ENCODE measurements at regions not wholly inside any gene's neighbourhood (a gene's known extent, or its start where the extent isn't known, plus 50 kb on each side); places are given as distances from the start of the nearest gene placed in this dataset.

GRCh38 chr13:34435338-34435737, 506.7 kb upstream of the NBEA start:
- WGBS (ENCODE audit: extremely low coverage, insufficient coverage, insufficient read length), result no CpG with 5 or more reads among the region's 3 CpGs
- H3K4me2 ChIP-seq (ENCODE audit: low read length), result no peak overlapping the region

GRCh38 chr13:34437873-34438272, 504.2 kb upstream of the NBEA start:
- H3K79me2 ChIP-seq (ENCODE audit: control insufficient read depth, insufficient read depth, low read length, poor library complexity), result no peaks in the 10 kb centered on the region
- H2BK120ac ChIP-seq (ENCODE audit: insufficient read depth, low read length, poor library complexity), result no peak overlapping the region
- no peak overlapping the region for H2AK5ac ChIP-seq (ENCODE audit: low read length)
- H3K9ac ChIP-seq (ENCODE audit: low read length), result no peak overlapping the region
- no peak overlapping the region for H2AFZ ChIP-seq (ENCODE audit: insufficient read depth, low read length, poor library complexity)
- no peak overlapping the region for H3K14ac ChIP-seq (ENCODE audit: low read length)
- H2BK12ac ChIP-seq (ENCODE audit: low read length), result no peak overlapping the region
- no peak overlapping the region for H3K4me3 ChIP-seq (ENCODE audit: low read depth, low read length)
- H3K4me2 ChIP-seq (ENCODE audit: low read length), result no peak overlapping the region
- H3K36me3 ChIP-seq (ENCODE audit: control insufficient read depth in 1 of 2, insufficient read depth in 2 of 2, low read length in 2 of 2), result no peaks in the 10 kb centered on the region
- H4K8ac ChIP-seq (ENCODE audit: low read depth, low read length), result no peak overlapping the region
- no peak overlapping the region for H4K91ac ChIP-seq (ENCODE audit: low read depth, low read length)
- no peak overlapping the region for H3K4ac ChIP-seq (ENCODE audit: low read depth, low read length)
- DNase-seq, result no peak
- H3K27ac ChIP-seq (ENCODE audit: low read depth, low read length), result no peak overlapping the region
- no peak overlapping the region for H2BK5ac ChIP-seq (ENCODE audit: low read depth, low read length, poor library complexity)
- H4K12ac ChIP-seq (ENCODE audit: low read depth, low read length), result no peak overlapping the region
- H3K9me3 ChIP-seq (ENCODE audit: insufficient read depth, low read depth, low read length), result no peaks in the 10 kb centered on the region
- no peak overlapping the region for H3K23ac ChIP-seq (ENCODE audit: low read length)
- no peaks in the 10 kb centered on the region for H3K4me1 ChIP-seq (ENCODE audit: control insufficient read depth in 1 of 2, insufficient read depth in 2 of 2, low read length in 2 of 2)
- no peak overlapping the region for H3K18ac ChIP-seq (ENCODE audit: low read length)
- H3K27me3 ChIP-seq (ENCODE audit: insufficient read depth, low read length), result no peaks in the 10 kb centered on the region
- H3K79me1 ChIP-seq (ENCODE audit: low read length), result no peaks in the 10 kb centered on the region

More at GRCh38 chr13:34435338-34435737, 506.7 kb upstream of the NBEA start:
- Histone ChIP-seq H3K4ac (ENCODE audit: low read depth, low read length) (no peak overlapping the region), H2BK12ac (ENCODE audit: low read length) (no peak overlapping the region), H3K36me3 (ENCODE audit: control insufficient read depth in 1 of 2, insufficient read depth in 2 of 2, low read length in 2 of 2) (no peaks in the 10 kb centered on the region), H2BK5ac (ENCODE audit: low read depth, low read length, poor library complexity) (no peak overlapping the region), H3K27me3 (ENCODE audit: insufficient read depth, low read length) (no peaks in the 10 kb centered on the region), H3K23ac (ENCODE audit: low read length) (no peak overlapping the region), H2AK5ac (ENCODE audit: low read length) (no peak overlapping the region), H3K4me1 (ENCODE audit: control insufficient read depth in 1 of 2, insufficient read depth in 2 of 2, low read length in 2 of 2) (no peaks in the 10 kb centered on the region), H4K12ac (ENCODE audit: low read depth, low read length) (no peak overlapping the region), H3K79me2 (ENCODE audit: control insufficient read depth, insufficient read depth, low read length, poor library complexity) (no peaks in the 10 kb centered on the region), H3K9me3 (ENCODE audit: insufficient read depth, low read depth, low read length) (no peaks in the 10 kb centered on the region), H2AFZ (ENCODE audit: insufficient read depth, low read length, poor library complexity) (no peak overlapping the region), H3K4me3 (ENCODE audit: low read depth, low read length) (no peak overlapping the region), H3K9ac (ENCODE audit: low read length) (no peak overlapping the region), H3K27ac (ENCODE audit: low read depth, low read length) (no peak overlapping the region), H4K8ac (ENCODE audit: low read depth, low read length) (no peak overlapping the region), H3K18ac (ENCODE audit: low read length) (no peak overlapping the region), H2BK120ac (ENCODE audit: insufficient read depth, low read length, poor library complexity) (no peak overlapping the region), H4K91ac (ENCODE audit: low read depth, low read length) (no peak overlapping the region), H3K14ac (ENCODE audit: low read length) (no peak overlapping the region), H3K79me1 (ENCODE audit: low read length) (no peaks in the 10 kb centered on the region)
- DNase-seq, result peak in 1 of 2 donors; percentile 16

GRCh38 chr13:34452831-34453230, 489.2 kb upstream of the NBEA start:
- no peaks in the 10 kb centered on the region for H3K4me1 ChIP-seq (ENCODE audit: control insufficient read depth in 1 of 2, insufficient read depth in 2 of 2, low read length in 2 of 2)
- H2AFZ ChIP-seq (ENCODE audit: insufficient read depth, low read length, poor library complexity), result no peak overlapping the region
- no peak overlapping the region for H3K14ac ChIP-seq (ENCODE audit: low read length)
- no peaks in the 10 kb centered on the region for H3K36me3 ChIP-seq (ENCODE audit: control insufficient read depth in 1 of 2, insufficient read depth in 2 of 2, low read length in 2 of 2)
- H2BK12ac ChIP-seq (ENCODE audit: low read length), result no peak overlapping the region
- no peaks in the 10 kb centered on the region for H3K9me3 ChIP-seq (ENCODE audit: insufficient read depth, low read depth, low read length)
- H3K27ac ChIP-seq (ENCODE audit: low read depth, low read length), result no peak overlapping the region
- no peak overlapping the region for H4K12ac ChIP-seq (ENCODE audit: low read depth, low read length)
- peak; percentile 85 to 93 for DNase-seq
- no peaks in the 10 kb centered on the region for H3K79me1 ChIP-seq (ENCODE audit: low read length)
- H3K79me2 ChIP-seq (ENCODE audit: control insufficient read depth, insufficient read depth, low read length, poor library complexity), result no peaks in the 10 kb centered on the region
- H4K91ac ChIP-seq (ENCODE audit: low read depth, low read length), result no peak overlapping the region
- H3K9ac ChIP-seq (ENCODE audit: low read length), result no peak overlapping the region
- no peak overlapping the region for H3K4ac ChIP-seq (ENCODE audit: low read depth, low read length)
- no peak overlapping the region for H3K4me3 ChIP-seq (ENCODE audit: low read depth, low read length)
- H3K23ac ChIP-seq (ENCODE audit: low read length), result no peak overlapping the region
- no peak overlapping the region for H3K18ac ChIP-seq (ENCODE audit: low read length)
- H2BK5ac ChIP-seq (ENCODE audit: low read depth, low read length, poor library complexity), result no peak overlapping the region
- H2BK120ac ChIP-seq (ENCODE audit: insufficient read depth, low read length, poor library complexity), result no peak overlapping the region
- H4K8ac ChIP-seq (ENCODE audit: low read depth, low read length), result no peak overlapping the region
- no peak overlapping the region for H2AK5ac ChIP-seq (ENCODE audit: low read length)
- no peak overlapping the region for H3K4me2 ChIP-seq (ENCODE audit: low read length)
- H3K27me3 ChIP-seq (ENCODE audit: insufficient read depth, low read length), result no peaks in the 10 kb centered on the region

GRCh38 chr13:34458756-34459715, 483.0 kb upstream of the NBEA start:
- H3K9me3 ChIP-seq (ENCODE audit: insufficient read depth, low read depth, low read length), result no peaks in the 10 kb centered on the region
- H3K4me2 ChIP-seq (ENCODE audit: low read length), result no peak overlapping the region
- no peak overlapping the region for H2BK12ac ChIP-seq (ENCODE audit: low read length)
- no peaks in the 10 kb centered on the region for H3K79me2 ChIP-seq (ENCODE audit: control insufficient read depth, insufficient read depth, low read length, poor library complexity)
- H3K4ac ChIP-seq (ENCODE audit: low read depth, low read length), result no peak overlapping the region
- no peak overlapping the region for H4K91ac ChIP-seq (ENCODE audit: low read depth, low read length)
- H4K8ac ChIP-seq (ENCODE audit: low read depth, low read length), result no peak overlapping the region
- H3K27ac ChIP-seq (ENCODE audit: low read depth, low read length), result no peak overlapping the region
- no peak overlapping the region for H3K4me3 ChIP-seq (ENCODE audit: low read depth, low read length)
- no peak overlapping the region for H4K12ac ChIP-seq (ENCODE audit: low read depth, low read length)
- no peaks in the 10 kb centered on the region for H3K27me3 ChIP-seq (ENCODE audit: insufficient read depth, low read length)
- no peak overlapping the region for H2BK120ac ChIP-seq (ENCODE audit: insufficient read depth, low read length, poor library complexity)
- H3K36me3 ChIP-seq (ENCODE audit: control insufficient read depth in 1 of 2, insufficient read depth in 2 of 2, low read length in 2 of 2), result no peaks in the 10 kb centered on the region
- no peak overlapping the region for H2AFZ ChIP-seq (ENCODE audit: insufficient read depth, low read length, poor library complexity)
- peaks cover 0 to 3% of the 10 kb centered on the region in 2 experiments for H3K4me1 ChIP-seq (ENCODE audit: control insufficient read depth in 1 of 2, insufficient read depth in 2 of 2, low read length in 2 of 2)
- H3K14ac ChIP-seq (ENCODE audit: low read length), result no peak overlapping the region
- H2AK5ac ChIP-seq (ENCODE audit: low read length), result no peak overlapping the region
- H3K23ac ChIP-seq (ENCODE audit: low read length), result no peak overlapping the region
- H2BK5ac ChIP-seq (ENCODE audit: low read depth, low read length, poor library complexity), result no peak overlapping the region
- no peak for DNase-seq
- H3K18ac ChIP-seq (ENCODE audit: low read length), result no peak overlapping the region
- H3K79me1 ChIP-seq (ENCODE audit: low read length), result no peaks in the 10 kb centered on the region
- WGBS (ENCODE audit: extremely low coverage, insufficient coverage, insufficient read length), result no CpG with 5 or more reads among the region's 4 CpGs
- no peak overlapping the region for H3K9ac ChIP-seq (ENCODE audit: low read length)

All from trophoblast cell (in vitro differentiated cells and primary cell).